OCI-M2 (cell line): ENCODE measurements at regions not wholly inside any gene's neighbourhood (a gene's known extent, or its start where the extent isn't known, plus 50 kb on each side); places are given as distances from the start of the nearest gene placed in this dataset.
"Not testable (repeated sequence)": the region's sequence is repeated elsewhere in the genome, so short reads cannot be mapped to it uniquely, and the experiment has no call there.

Experiments
- DNase-seq: peaks from one replicate; lab custom pipeline; 2025; ENCODE audit not compliant: unreplicated experiment; lab: John Stamatoyannopoulos, UW

- no peak for DNase-seq
Observed at GRCh38 chrX:13387666-13388494, 68.0 kb upstream of the ATXN3L start.

GRCh38 chrX:13386636-13387035 is 66.8 kb upstream of the ATXN3L start:
- no peak for DNase-seq

- DNase-seq = no peak
Observed at GRCh38 chrX:13386092-13386491, 66.2 kb upstream of the ATXN3L start.

GRCh38 chrX:13383907-13384306 is 64.1 kb upstream of the ATXN3L start:
- DNase-seq = no peak

- no peak for DNase-seq
Observed at GRCh38 chrX:13381514-13381913, 61.7 kb upstream of the ATXN3L start.

GRCh38 chrX:13380211-13380610 is 60.4 kb upstream of the ATXN3L start:
- no peak for DNase-seq

GRCh38 chrX:13378562-13379518 is 59.0 kb upstream of the ATXN3L start:
- DNase-seq = not testable (repeated sequence)

- no peak for DNase-seq
Observed at GRCh38 chrX:13377550-13377934, 57.7 kb upstream of the ATXN3L start.

- DNase-seq = no peak
Observed at GRCh38 chrX:13376857-13377549, 57.1 kb upstream of the ATXN3L start.

GRCh38 chrX:13375596-13375995 is 55.7 kb upstream of the ATXN3L start:
- not testable (repeated sequence) for DNase-seq

- no peak for DNase-seq
Observed at GRCh38 chrX:13374364-13374763, 54.5 kb upstream of the ATXN3L start.

GRCh38 chrX:13373431-13374187 is 53.8 kb upstream of the ATXN3L start:
- DNase-seq = no peak

- no peak for DNase-seq
Observed at GRCh38 chrX:13373027-13373426, 53.2 kb upstream of the ATXN3L start.

- no peak for DNase-seq
Observed at GRCh38 chrX:13372203-13372980, 52.5 kb upstream of the ATXN3L start.

GRCh38 chrX:13371186-13371585 is 51.3 kb upstream of the ATXN3L start:
- no peak for DNase-seq

GRCh38 chrX:13370713-13371112 is 50.9 kb upstream of the ATXN3L start:
- DNase-seq = no peak
